HUES64 (cell line): ENCODE measurements at regions not wholly inside any gene's neighbourhood (a gene's known extent, or its start where the extent isn't known, plus 50 kb on each side); places are given as distances from the start of the nearest gene placed in this dataset.
"Not testable (repeated sequence)": the region's sequence is repeated elsewhere in the genome, so short reads cannot be mapped to it uniquely, and the experiment has no call there.

Source experiments
- H3K27ac ChIP-seq: 2 replicates; pipeline ENCODE4 v1.7.0; 2013; ENCODE audit warnings: low read depth, low read length, inconsistent platforms
- H3K27me3 ChIP-seq: 2 replicates; pipeline ENCODE4 v1.6.1; 2013; ENCODE audit warnings: mild to moderate bottlenecking, low read length; ENCODE audit not compliant: insufficient read depth
- H3K36me3 ChIP-seq: 2 replicates; pipeline ENCODE4 v1.6.1; 2013; ENCODE audit warnings: mild to moderate bottlenecking, low read length; ENCODE audit not compliant: insufficient read depth
- H3K4me1 ChIP-seq: 2 replicates; pipeline ENCODE4 v1.6.1; 2013; ENCODE audit warnings: mild to moderate bottlenecking, low read length, moderate library complexity; ENCODE audit not compliant: insufficient read depth
- H3K4me3 ChIP-seq: 2 replicates; pipeline ENCODE4 v1.5.1; 2013; ENCODE audit warnings: mild to moderate bottlenecking, low read length, moderate library complexity
- H3K9ac ChIP-seq: 2 replicates; pipeline ENCODE4 v1.6.1; 2013; ENCODE audit warnings: mild to moderate bottlenecking, low read depth, low read length
- H3K9me3 ChIP-seq: 2 replicates; pipeline ENCODE4 v1.6.1; 2013; ENCODE audit warnings: low read depth, low read length; ENCODE audit not compliant: insufficient read depth
- WGBS: fragments of 150-250, 120-280 bp; methylation state at CpG from one replicate; pipeline ENCODE4 v1.1.7; 2013; ENCODE audit warnings: missing lambda C conversion rate; 5-methylcytosine and 5-hydroxymethylcytosine counted together

DNA sequence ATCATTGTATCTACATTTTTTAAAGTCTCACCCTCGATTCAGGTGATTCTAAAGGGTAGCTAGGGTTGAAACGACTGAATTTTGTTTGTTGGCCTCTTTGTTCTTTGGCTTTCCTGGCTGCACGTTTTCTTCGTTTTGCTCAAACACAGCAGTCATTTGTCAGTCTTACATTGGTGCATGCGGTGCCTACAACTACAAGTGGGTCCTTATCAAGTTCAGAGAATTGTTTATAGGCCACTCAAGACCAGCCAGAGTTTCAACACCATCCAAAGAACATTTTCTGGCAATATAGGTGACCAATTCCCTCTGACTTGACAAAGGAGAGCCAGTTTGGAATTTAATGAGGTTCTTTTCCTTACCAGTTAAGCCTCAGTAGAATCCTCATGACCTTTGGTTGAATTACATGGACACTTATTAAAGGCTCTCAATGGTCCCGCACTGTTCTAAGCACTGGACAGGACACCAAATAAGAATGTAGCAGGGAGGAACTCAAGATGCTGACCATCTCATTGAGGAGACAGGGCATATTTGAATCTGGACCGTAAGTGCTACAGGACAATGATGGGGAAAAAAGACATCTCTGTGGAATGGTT is 119.0 kb upstream of the DMRT1 start:
- H3K27me3 ChIP-seq, result no peaks in the 10 kb centered on the region
- no peaks in the 10 kb centered on the region for H3K9me3 ChIP-seq
- H3K4me1 ChIP-seq, result peaks cover 34% of the 10 kb centered on the region
- H3K9ac ChIP-seq, result no peak overlapping the region
- 94% methylated on average over 7 of the region's 7 CpGs for WGBS
- no peaks in the 10 kb centered on the region for H3K36me3 ChIP-seq
- no peak overlapping the region for H3K27ac ChIP-seq
- no peak overlapping the region for H3K4me3 ChIP-seq

DNA sequence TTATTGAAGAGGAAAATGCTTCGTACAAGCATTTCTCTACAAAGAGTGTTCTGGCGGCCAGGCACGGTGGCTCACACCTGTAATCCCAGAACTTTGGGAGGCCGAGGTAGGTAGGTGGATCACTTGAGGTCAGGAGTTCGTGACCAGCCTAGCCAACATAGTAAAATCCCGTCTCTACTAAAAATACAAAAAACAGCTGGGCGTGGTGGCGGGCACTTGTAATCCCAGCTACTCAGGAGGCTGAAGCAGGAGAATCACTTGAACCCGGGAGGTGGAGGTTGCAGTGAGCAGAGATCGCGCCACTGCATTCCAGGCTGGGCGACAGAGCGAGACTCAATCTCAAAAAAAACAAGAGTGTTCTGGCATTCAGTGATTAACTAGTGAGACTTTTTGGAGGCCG is 117.0 kb upstream of the DMRT1 start:
- not testable (repeated sequence) for H3K27ac ChIP-seq
- WGBS, result 95% methylated on average over 14 of the region's 14 CpGs

DNA sequence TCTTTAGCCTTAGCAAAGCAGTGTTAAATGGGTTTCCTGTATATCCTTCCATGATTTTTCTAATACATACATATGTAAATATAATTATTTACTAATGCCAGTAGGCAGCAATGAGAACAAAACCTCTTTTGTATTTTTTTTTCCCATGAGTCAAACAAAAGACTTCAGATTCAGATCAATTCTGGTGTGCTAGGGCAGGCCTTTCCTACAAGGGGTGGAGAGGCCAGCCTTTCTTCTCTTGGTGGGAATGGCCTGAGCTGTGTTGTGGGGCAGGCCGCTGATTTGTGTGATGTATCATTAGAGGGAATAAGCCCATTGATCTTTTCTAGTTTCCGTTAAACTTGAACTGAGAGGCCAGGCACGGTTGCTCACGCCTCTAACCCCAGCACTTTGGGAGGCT is 115.5 kb upstream of the DMRT1 start:
- Histone ChIP-seq H3K27ac (peak overlapping the region; percentile 35; the same call in 1 of the 2 replicates), H3K4me3 (no peak overlapping the region), H3K27me3 (no peaks in the 10 kb centered on the region), H3K4me1 (peaks cover 31% of the 10 kb centered on the region), H3K36me3 (0 out of 2 replicates have a peak, but pooled peaks cover 5% of the 10 kb centered on the region), H3K9ac (no peak overlapping the region), H3K9me3 (no peaks in the 10 kb centered on the region)
- WGBS, result 84% methylated on average over 4 of the region's 4 CpGs

More for the DNA sequence above, 117.0 kb upstream of the DMRT1 start:
- H3K4me3 ChIP-seq, H3K9ac ChIP-seq, H3K27me3 ChIP-seq, H3K9me3 ChIP-seq, H3K36me3 ChIP-seq: not testable (repeated sequence)
- H3K4me1 ChIP-seq, result peaks cover 45% of the 10 kb centered on the region

DNA sequence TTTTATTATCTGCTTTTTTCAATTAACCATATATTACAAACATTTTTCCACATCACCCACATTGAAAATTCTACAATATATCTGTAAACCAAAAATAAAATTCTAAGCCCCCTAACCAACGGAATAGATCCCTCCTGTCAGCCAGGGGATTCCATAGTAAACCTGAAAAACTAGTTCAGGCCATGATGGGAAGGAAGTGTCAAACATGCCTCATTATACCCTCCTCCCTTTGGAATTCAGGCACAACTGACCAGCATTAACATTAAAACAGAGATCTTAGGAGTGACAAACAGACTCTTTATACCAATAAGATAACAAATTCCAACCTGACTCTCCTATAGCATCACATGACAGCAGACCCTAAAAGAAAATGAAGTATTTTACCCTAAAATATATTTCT is 113.7 kb upstream of the DMRT1 start:
- Histone ChIP-seq H3K9ac (no peak overlapping the region), H3K4me3 (no peak overlapping the region), H3K27me3 (no peaks in the 10 kb centered on the region), H3K36me3 (peaks cover 21% of the 10 kb centered on the region), H3K9me3 (no peaks in the 10 kb centered on the region), H3K27ac (peak overlapping the region; percentile 81), H3K4me1 (peaks cover 30% of the 10 kb centered on the region)
- WGBS, result 0% methylated on average over 1 of the region's 1 CpG

DNA sequence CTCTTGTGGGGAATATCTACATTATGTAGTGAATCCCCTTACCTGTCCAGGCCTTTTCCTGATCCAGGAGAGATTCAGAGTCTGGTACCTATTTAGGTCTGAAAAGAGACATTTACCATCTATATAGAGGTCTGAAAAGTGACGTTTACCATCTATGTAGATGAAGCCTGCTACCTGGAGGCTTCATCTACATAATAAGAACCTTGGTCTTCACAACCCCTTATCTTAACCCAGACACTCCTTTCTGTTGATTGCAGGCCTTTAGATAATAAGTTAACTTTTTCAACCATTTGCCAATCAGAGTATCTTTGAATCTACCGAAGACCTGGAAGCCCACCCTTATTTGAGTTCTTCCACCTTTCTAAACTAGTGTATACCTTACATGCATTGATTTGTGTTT is 113.0 kb upstream of the DMRT1 start:
- WGBS, result 65% methylated on average over 2 of the region's 2 CpGs
- Histone ChIP-seq H3K9ac (no peak overlapping the region; the same call in 1 of the 2 replicates), H3K4me1 (peaks cover 30% of the 10 kb centered on the region), H3K27me3 (no peaks in the 10 kb centered on the region), H3K9me3 (no peaks in the 10 kb centered on the region), H3K27ac (peak overlapping the region; percentile 81), H3K4me3 (no peak overlapping the region), H3K36me3 (peaks cover 24% of the 10 kb centered on the region)

DNA sequence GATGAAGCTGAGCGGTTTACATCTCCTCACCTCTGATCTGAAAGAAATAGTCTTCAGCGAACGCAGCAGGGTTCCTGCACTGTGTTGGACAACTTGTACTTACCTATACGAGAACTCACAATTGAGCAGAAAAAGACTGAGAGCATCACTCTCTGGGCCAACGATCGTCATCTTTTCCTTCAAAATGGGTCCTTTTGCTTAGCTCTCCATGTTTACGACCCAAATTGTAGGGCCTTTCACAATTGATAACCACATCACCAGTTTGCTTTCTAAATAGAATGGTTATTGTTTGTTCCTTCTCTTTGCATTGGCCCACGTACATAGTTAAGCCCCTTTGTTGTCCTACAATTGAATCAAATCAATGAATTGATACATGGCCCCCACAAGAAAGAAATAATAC is 110.0 kb upstream of the DMRT1 start:
- Histone ChIP-seq H3K27me3 (no peaks in the 10 kb centered on the region), H3K9ac (no peak overlapping the region), H3K4me3 (no peak overlapping the region), H3K27ac (no peak overlapping the region), H3K9me3 (no peaks in the 10 kb centered on the region), H3K36me3 (peaks cover 39% of the 10 kb centered on the region), H3K4me1 (peaks cover 21% of the 10 kb centered on the region)
- WGBS, result 95% methylated on average over 8 of the region's 8 CpGs

DNA sequence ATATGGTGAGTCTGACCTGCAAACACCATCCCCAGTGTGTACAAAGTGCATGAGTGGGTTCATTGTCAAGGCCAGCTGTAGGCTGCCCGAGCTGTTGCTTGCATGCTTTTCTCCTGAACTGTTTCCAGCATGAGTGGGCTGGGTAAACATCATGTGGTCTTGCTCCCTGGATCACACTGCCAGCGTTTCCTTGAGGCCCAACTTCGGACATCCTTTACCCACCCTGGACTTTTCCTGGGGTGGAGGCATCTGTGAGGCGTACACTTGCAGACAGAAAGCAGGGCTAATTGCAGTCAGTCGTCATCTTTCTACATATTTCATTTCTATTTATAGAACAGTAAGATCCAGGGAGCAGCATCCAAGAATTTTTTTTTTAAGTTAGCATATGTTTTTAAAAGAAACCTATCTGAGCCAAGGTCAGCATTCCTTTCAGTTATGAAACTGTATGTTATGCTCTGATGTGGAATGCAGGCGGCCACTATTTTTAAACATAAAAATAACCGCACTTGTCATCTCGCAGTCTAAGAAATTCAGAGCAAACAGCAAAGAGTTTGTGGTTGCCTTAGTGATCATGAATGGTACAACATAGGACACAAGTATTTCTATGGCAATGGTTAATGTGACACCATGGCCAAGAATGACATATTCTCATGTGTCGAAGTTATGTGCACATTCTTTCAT is 106.5 kb upstream of the DMRT1 start:
- Histone ChIP-seq H3K27ac (no peak overlapping the region), H3K4me1 (no peaks in the 10 kb centered on the region), H3K9ac (no peak overlapping the region), H3K36me3 (peaks cover 71% of the 10 kb centered on the region), H3K4me3 (no peak overlapping the region), H3K9me3 (no peaks in the 10 kb centered on the region), H3K27me3 (no peaks in the 10 kb centered on the region)
- WGBS, result 92% methylated on average over 9 of the region's 9 CpGs

DNA sequence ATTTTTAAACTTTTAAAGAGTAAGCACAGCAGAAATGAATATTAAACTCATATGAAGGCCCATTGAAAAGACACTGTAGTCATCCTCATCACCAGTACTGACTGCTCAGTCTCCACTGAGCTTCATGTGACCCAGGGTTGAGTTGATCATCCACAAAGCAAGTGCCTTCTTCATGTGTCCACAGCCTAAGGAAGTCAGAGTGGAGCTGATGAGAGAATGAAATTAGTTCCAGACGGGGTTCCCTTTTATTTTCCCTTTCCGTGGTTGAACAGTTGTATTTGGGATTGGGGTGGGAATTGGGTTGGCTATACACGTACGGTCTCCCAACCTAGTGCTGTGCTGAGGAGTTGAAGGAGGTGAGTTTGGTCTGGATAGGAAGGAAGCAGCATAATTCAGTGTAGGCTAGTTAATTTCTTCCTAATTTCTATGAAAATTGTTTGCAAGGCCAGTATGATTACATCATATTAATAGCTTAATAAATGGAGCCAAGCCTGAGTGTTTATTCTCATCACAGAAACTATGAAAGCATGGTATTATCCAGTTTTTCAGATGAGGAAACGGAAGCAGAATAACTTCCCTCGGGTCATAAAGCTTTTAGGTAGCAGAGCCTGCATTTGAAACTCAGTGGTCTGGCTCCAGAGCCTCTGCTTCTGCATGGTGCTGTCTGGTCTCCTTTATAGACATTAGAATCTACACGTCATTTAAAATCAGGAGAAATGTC is 103.9 kb upstream of the DMRT1 start:
- peaks cover 73% of the 10 kb centered on the region for H3K36me3 ChIP-seq
- no peak overlapping the region for H3K9ac ChIP-seq
- H3K4me3 ChIP-seq, result no peak overlapping the region
- WGBS, result 87% methylated on average over 7 of the region's 7 CpGs
- no peaks in the 10 kb centered on the region for H3K27me3 ChIP-seq
- no peak overlapping the region for H3K27ac ChIP-seq
- H3K9me3 ChIP-seq, result no peaks in the 10 kb centered on the region
- no peaks in the 10 kb centered on the region for H3K4me1 ChIP-seq

DNA sequence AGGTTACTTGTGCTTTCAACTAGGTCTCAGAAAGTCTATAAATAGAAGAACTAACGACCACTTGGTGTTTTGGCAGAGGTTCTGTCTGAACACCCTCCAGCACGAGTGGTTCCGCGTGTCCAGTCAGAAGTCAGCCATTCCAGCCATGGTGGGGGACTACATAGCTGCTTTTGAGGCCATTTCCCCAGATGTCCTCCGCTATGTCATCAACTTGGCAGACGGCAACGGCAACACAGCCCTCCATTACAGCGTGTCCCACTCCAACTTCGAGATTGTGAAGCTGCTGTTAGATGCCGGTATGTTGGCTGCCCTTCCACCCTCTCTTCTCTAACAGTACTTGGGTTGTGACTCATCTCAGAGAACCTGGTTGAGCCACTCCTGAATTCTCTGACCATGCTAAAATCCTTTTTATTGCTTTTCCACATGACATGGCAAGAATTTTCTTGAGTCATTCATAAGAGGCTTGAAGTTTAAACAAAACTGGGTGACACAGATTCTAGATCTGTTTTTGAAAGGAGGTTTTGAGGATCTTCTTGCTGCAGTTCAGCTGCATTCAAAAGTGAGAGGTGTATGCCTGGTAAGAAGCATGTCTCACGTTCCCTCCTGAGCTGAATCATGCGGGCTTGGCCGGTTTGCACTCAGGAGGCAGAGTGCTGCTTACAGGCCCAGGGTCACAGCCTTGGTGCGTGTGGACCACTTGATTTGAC is 103.1 kb upstream of the DMRT1 start:
- H3K27ac ChIP-seq, result no peak overlapping the region
- WGBS, result 97% methylated on average over 14 of the region's 14 CpGs
- no peak overlapping the region for H3K4me3 ChIP-seq
- H3K36me3 ChIP-seq, result peaks cover 75% of the 10 kb centered on the region
- no peaks in the 10 kb centered on the region for H3K9me3 ChIP-seq
- H3K4me1 ChIP-seq, result no peaks in the 10 kb centered on the region
- H3K27me3 ChIP-seq, result no peaks in the 10 kb centered on the region
- H3K9ac ChIP-seq, result no peak overlapping the region

DNA sequence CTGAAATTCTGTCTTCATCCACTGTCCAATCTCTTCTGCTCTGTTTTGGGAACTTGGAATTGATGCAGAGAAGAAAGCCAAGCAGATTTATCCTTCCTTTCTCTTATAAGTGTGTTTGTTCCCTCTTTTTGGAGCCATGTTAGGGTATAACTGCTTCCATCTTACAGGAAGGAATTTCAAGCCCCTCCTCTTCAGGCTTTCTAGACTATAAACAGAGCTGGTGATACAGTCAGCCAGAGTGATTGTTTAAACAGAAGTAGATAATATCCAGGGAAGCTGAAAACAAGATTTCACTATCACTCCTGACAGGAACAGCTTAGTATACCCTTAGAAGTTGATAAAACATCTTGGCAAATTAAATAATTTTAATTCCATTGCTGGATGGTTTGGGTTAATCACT is 102.1 kb upstream of the DMRT1 start:
- peaks cover 2% of the 10 kb centered on the region; the same call in 1 of the 2 replicates for H3K4me1 ChIP-seq
- H3K9ac ChIP-seq, result no peak overlapping the region
- H3K27me3 ChIP-seq, result no peaks in the 10 kb centered on the region
- peaks cover 82% of the 10 kb centered on the region for H3K36me3 ChIP-seq
- H3K27ac ChIP-seq, result no peak overlapping the region
- no peak overlapping the region for H3K4me3 ChIP-seq
- no peaks in the 10 kb centered on the region for H3K9me3 ChIP-seq

DNA sequence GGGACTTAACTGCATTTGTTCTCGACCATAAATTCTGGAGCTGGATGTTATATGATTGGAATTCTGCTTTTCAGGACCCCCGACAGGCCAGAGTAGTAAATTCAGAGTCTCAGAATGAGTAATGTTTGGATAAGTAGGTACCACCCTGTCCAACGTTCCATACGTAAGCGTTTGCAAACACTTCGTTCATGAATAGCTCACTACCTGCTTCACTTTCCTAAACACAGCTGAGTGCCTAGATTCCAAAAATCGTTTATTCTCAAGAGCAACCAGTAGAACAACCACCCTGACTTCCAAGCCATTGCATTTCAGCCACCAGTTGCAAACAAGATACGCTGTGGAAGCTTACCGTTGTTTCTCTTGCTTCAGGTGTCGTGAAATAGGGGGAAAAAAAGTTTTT is 101.3 kb upstream of the DMRT1 start:
- H3K27ac ChIP-seq, result no peak overlapping the region
- no peak overlapping the region for H3K4me3 ChIP-seq
- WGBS, result 90% methylated on average over 8 of the region's 10 CpGs
- H3K9me3 ChIP-seq, result no peaks in the 10 kb centered on the region
- H3K36me3 ChIP-seq, result peaks cover 83% of the 10 kb centered on the region
- peaks cover 9% of the 10 kb centered on the region for H3K4me1 ChIP-seq
- H3K27me3 ChIP-seq, result no peaks in the 10 kb centered on the region
- H3K9ac ChIP-seq, result no peak overlapping the region
